Fibroblast of skin of abdomen (primary cell): ENCODE measurements at regions not wholly inside any gene's neighbourhood (a gene's known extent, or its start where the extent isn't known, plus 50 kb on each side); places are given as distances from the start of the nearest gene placed in this dataset.

Source experiments
- DNase-seq: peaks from one replicate; pipeline ENCODE4 v3.0.0-alpha.2; 2013

DNA sequence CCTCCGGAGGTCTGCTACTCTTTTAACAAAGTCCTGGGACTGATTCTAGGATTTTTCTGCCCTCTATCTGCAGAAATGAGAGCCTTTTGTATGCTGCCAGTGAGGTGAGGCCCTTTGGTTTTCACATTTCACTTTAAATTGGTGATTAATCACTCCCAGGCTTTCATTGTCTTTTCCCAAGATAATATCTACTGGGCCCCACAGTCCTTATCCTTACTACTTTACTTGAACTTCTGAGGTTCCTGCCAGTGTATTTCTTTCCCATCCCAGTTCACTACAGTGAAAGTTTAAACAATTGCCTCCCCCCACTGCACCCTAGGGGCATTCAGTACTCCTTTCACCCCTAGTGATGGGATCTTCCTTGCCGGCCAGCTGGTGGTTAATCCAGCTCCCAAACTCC lies 127.4 kb upstream of the INHBA start:
- DNase-seq, result no peak

- DNase-seq, result no peak
These were observed 126.0 kb upstream of the INHBA start for GRCh38 chr7:41828911-41829310.

GRCh38 chr7:41826641-41827040 lies 123.8 kb upstream of the INHBA start:
- DNase-seq, result no peak

GRCh38 chr7:41825927-41826480 lies 123.1 kb upstream of the INHBA start:
- peak; percentile 37 for DNase-seq

GRCh38 chr7:41824284-41824683 lies 121.4 kb upstream of the INHBA start:
- peak; percentile 47 for DNase-seq

GRCh38 chr7:41822259-41822817 lies 119.4 kb upstream of the INHBA start:
- DNase-seq, result no peak

DNA sequence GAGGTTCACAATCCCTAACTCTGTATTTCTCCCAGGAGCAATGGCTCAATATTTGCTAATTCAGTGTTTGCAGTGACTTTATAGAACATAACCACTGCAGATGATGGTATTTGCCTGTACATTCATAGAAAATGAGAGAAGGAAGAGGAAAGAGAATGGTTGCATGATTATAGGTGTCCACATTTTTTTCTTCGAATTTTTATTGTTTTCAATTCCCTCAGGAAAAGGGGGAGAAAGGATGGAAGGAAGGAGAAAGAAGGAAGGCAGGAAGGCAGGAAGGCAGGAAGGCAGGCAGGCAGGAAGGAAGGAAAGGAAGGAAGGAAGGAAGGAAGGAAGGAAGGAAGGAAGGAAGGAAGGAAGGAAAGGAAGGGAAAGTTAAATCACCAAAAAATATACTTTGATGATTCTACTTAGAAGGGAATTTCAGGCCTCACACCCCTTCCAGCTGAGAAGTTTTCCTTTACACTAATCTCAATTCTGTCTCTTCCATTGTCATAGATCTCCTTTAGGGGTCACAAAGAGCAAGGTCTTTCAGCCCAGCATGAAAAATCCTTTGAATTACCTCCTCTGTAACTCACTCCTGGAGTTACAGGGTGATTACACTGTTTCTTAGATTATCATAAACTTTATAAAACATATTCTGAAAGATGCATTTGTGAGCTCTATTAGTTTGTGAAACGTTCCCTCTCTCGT lies 118.8 kb upstream of the INHBA start:
- DNase-seq, result no peak

- DNase-seq, result no peak
These were observed 117.3 kb upstream of the INHBA start for GRCh38 chr7:41820111-41820671.

GRCh38 chr7:41819645-41820044 lies 116.8 kb upstream of the INHBA start:
- DNase-seq, result no peak

DNA sequence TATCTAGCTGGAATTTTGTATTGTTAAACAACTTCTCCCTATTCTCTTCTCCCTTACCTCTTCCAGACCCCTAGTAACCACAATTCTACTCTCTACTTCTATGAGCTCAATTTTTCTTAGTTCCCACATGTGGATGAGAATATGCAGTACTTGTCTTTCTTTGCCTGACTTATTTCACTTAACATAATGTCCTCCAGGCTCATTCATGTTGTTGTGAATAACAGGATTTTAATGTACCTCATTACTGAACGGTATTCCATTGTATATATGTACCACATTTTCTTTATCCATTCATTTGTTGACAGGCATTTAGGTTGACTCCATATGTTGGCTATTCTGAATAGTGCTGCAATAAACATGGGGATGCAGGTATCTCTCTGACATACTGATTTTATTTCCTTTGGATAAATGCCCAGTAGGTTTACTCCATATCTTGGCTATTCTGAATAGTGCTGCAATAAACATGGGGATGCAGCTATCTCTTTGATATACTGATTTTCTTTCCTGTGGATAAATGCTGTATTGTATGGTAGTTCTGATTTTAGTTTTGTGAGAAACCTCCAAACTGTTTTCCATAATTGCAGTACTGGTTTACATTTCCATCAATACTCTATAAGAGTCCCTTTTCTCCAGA lies 116.0 kb upstream of the INHBA start:
- no peak for DNase-seq

DNA sequence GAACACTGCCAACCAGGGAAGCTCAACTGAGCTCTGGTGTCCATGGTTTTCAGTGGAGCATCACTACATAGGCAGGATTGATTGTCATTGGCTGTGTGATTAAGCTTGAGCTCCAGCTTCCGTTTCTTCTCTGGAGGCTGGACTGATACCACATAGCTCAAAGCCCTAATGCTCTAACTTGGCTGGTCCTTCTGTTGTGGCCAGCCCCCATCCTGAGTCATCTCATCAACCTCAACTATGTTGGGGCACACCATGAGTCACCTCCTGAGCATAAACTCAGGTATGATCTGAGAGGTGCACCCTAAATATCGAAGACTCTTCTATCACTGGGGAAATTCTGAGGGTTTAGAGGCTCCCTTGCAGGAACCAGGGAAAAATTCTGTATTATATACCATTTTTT lies 114.5 kb upstream of the INHBA start:
- DNase-seq, result peak; percentile 66

DNA sequence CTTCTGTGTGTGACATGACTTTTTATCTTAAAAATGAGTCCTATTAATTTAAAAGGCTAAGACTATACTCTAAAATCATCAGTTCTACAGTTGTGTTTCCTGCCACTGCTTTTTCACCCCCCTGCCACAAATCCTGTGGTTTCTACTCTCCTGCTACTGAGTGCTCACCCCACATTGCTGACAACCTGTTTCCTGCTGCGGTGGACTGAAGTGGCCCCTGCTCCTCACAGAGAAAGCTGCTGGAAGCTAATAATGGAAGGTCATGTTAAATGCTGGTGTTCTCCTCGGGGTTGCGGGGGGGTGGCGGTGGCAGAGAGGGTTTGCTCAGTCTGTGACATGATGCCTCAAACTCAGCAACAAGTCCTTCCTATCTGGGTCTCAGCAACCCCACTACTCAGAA lies 113.2 kb upstream of the INHBA start:
- peak; percentile 30 for DNase-seq

GRCh38 chr7:41814888-41815287 lies 112.0 kb upstream of the INHBA start:
- no peak for DNase-seq

GRCh38 chr7:41813286-41813685 lies 110.4 kb upstream of the INHBA start:
- DNase-seq, result no peak

DNA sequence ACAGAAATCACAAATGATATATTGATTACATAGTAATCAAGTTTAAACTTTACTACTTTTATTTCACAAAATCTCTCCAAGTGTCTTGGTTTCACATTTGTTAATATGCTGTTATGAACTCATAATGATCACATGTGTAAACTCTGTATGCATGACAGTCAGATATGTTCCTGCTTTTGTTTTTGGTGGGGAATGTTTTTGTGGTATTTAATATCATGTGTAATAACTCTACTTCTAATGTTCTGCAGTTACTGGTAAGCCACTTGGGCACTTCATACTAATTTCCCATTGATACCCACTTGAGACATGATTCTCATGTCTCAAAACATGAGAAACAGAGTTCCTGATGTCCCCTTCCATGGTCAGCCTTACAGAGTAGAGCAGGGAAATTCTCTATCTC lies 109.1 kb upstream of the INHBA start:
- DNase-seq, result no peak

DNA sequence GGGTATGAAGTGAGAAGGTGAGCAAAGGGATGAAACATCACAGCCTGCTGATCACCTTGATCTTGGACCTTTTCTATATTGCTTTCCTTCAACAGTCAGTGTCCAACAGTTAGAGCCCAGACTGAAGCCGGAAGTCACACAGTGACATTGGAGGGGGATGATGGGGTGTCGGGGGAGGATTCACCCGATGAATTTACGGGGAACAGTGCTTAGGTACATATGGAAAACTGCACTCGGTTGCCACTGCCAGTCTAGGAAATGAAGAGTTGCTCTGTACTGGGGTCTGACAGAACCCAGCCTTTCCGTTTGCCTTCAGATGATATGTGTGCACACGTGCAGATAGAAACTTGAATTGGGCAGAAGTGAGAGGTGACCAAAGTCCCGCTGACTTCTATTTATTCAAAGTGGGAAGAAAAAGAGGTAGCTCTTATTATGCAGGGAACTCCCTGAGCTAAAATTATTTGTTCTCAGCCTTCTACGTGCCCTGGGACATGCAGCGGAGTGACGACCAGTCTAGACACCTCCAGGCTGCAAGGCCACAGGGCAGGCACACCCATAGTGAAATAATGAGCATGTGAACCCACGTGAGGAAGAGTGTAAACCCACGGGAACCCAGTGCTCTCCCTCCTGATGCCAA lies 107.2 kb upstream of the INHBA start:
- no peak for DNase-seq

DNA sequence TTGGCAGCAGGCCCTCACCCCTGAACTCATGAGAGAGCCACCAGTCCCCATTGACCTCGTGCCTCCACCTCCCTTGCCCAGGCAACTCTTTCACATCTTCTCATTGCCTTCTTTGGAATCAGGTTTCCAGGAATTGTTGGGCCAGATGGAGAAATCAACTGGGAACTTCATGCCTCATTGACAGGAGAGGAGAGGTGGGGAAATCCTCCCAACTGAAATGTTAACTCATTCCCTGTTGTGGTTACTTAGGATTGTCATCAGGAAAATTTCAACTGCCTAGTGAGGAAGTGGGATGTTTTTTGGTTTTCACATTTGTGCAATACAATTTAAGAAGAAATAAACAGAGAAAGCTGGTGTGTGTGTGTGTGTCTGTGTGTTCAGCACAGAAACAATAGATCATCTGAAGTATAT lies 106.6 kb upstream of the INHBA start:
- DNase-seq, result peak; percentile 81

- DNase-seq, result no peak
These were observed 106.2 kb upstream of the INHBA start for GRCh38 chr7:41809116-41809515.

GRCh38 chr7:41808541-41808940 lies 105.7 kb upstream of the INHBA start:
- no peak for DNase-seq

- DNase-seq, result no peak
These were observed 100.7 kb upstream of the INHBA start for GRCh38 chr7:41803569-41803968.

DNA sequence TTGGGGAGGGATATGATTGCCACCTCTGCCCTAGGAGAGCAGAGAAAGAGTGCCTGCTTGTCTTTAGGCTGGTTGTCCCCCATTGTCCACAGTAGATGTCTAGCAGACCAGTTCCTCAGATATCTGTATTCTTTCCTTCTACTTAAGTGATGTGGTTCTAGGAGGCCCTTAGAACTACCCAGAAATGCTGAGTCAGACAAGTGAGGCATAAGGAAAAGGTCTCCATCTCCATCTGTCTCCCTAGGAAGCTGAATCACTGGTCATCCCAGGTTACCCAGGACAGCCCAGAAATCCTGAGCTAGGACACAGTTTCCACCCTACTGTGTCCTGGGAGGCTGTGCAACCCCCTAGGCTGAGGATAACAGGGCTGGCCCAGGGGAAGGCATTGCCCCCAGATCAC lies 93.4 kb upstream of the INHBA start:
- peak; percentile 22 for DNase-seq

GRCh38 chr7:41795276-41795833 lies 92.5 kb upstream of the INHBA start:
- no peak for DNase-seq

- no peak for DNase-seq
These were observed 90.7 kb upstream of the INHBA start for GRCh38 chr7:41793556-41793955.
